GM12872 (cell line): ENCODE measurements at regions not wholly inside any gene's neighbourhood (a gene's known extent, or its start where the extent isn't known, plus 50 kb on each side); places are given as distances from the start of the nearest gene placed in this dataset.

Source experiments
- CTCF ChIP-seq: IDR thresholded peaks from 3 replicates; pipeline ENCODE4 v1.5.1; 2011; ENCODE audit warnings: low read depth, mild to moderate bottlenecking, low read length, moderate library complexity; ENCODE audit not compliant: insufficient read depth

- no peak for TF ChIP-seq CTCF
These were observed 71.1 kb upstream of the FOXQ1 start for GRCh38 chr6:1240766-1241318.

GRCh38 chr6:1239805-1240204 is 72.1 kb upstream of the FOXQ1 start:
- no peak for TF ChIP-seq CTCF

GRCh38 chr6:1238040-1238439 is 73.9 kb upstream of the FOXQ1 start:
- no peak for TF ChIP-seq CTCF

GRCh38 chr6:1237636-1238035 is 74.3 kb upstream of the FOXQ1 start:
- no peak for TF ChIP-seq CTCF

GRCh38 chr6:1235825-1236224 is 76.1 kb upstream of the FOXQ1 start:
- no peak for TF ChIP-seq CTCF

- TF ChIP-seq CTCF: no peak
These were observed 78.0 kb upstream of the FOXQ1 start for GRCh38 chr6:1233924-1234323.

- TF ChIP-seq CTCF: no peak
These were observed 79.3 kb upstream of the FOXQ1 start for GRCh38 chr6:1232578-1232977.

GRCh38 chr6:1231941-1232340 is 80.0 kb upstream of the FOXQ1 start:
- TF ChIP-seq CTCF: no peak
